Cardiac muscle cell (in vitro differentiated cells and primary cell): ENCODE measurements at regions not wholly inside any gene's neighbourhood (a gene's known extent, or its start where the extent isn't known, plus 50 kb on each side); places are given as distances from the start of the nearest gene placed in this dataset.

Experiments used
- DNase-seq, 2 donors: peaks; one replicate each; pipeline versions ENCODE4 v3.0.0 to v3.0.0-alpha.2; 2010 to 2017; ENCODE audit warnings: low read depth in 1 of 2, low spot score in 1 of 2
- H3K27ac ChIP-seq: fragments of 200-600 bp; sonication (generic); 2 replicates; pipeline ENCODE4 v1.5.1; 2016
- H3K27me3 ChIP-seq: fragments of 200-600 bp; sonication (generic); 2 replicates; pipeline ENCODE4 v1.6.0; 2016; ENCODE audit warnings: control low read depth
- H3K36me3 ChIP-seq: fragments of 200-600 bp; sonication (generic); 2 replicates; pipeline ENCODE4 v1.5.1; 2016; ENCODE audit warnings: control low read depth
- H3K4me1 ChIP-seq: fragments of 200-600 bp; sonication (generic); 2 replicates; pipeline ENCODE4 v1.8.1; 2017; ENCODE audit warnings: low read depth, mild to moderate bottlenecking, mixed run types
- H3K4me3 ChIP-seq: fragments of 200-600 bp; sonication (generic); 2 replicates; pipeline ENCODE4 v1.5.1; 2016; ENCODE audit warnings: mild to moderate bottlenecking
- H3K9me3 ChIP-seq: fragments of 200-600 bp; sonication (generic); 2 replicates; pipeline ENCODE4 v1.5.1; 2017; ENCODE audit warnings: low read depth, mild to moderate bottlenecking, control low read depth
- TF ChIP-seq, protein P1 (sequence below): IDR thresholded peaks from 2 replicates; pipeline ENCODE4 v1.5.1; 2012; ENCODE audit warnings: low read depth, mild to moderate bottlenecking, low read length

DNA sequence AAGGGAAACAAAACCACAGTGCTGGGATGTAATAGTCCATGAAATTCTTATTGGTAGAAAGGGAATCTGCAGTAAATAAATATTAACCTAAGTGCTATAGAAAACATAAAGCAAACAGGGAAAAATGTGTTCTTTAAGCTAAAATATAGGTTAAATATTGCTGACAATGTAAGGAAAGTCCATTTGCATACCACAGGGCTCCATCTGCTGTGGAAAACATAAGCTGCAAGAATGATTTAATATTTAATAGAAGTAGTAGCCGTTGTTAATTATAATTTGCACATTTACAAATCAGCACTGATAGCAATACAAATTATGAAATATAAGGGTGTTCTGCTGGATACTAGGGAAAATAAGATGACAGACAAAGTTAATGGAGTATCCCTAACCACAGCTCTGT lies 444.9 kb upstream of the PKN2 start:
- H3K27me3 ChIP-seq = no peaks in the 10 kb centered on the region
- no peak overlapping the region for H3K27ac ChIP-seq
- no peak for DNase-seq
- H3K9me3 ChIP-seq = no peaks in the 10 kb centered on the region
- H3K4me1 ChIP-seq = no peaks in the 10 kb centered on the region
- no peaks in the 10 kb centered on the region for H3K36me3 ChIP-seq
- no peak overlapping the region for H3K4me3 ChIP-seq
- TF ChIP-seq, protein P1, sequence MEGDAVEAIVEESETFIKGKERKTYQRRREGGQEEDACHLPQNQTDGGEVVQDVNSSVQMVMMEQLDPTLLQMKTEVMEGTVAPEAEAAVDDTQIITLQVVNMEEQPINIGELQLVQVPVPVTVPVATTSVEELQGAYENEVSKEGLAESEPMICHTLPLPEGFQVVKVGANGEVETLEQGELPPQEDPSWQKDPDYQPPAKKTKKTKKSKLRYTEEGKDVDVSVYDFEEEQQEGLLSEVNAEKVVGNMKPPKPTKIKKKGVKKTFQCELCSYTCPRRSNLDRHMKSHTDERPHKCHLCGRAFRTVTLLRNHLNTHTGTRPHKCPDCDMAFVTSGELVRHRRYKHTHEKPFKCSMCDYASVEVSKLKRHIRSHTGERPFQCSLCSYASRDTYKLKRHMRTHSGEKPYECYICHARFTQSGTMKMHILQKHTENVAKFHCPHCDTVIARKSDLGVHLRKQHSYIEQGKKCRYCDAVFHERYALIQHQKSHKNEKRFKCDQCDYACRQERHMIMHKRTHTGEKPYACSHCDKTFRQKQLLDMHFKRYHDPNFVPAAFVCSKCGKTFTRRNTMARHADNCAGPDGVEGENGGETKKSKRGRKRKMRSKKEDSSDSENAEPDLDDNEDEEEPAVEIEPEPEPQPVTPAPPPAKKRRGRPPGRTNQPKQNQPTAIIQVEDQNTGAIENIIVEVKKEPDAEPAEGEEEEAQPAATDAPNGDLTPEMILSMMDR = no peak

DNA sequence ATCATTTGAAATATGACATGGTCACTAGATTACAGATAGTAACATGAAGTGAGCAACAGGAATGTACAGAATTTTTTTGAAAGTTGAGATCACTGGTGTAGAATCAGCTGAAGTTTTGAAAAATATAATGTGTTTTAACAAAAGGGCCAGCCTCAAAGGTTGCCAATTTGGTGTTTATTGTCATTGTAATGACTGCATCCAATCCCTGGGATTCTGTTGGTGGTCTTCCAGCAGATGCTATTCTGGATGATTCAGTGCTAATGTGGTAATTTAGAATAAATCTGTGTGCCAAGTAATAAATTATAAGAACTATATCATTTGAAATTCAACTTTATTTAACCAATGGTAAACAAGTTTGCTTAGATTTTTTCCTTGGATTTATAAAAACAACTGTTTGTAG lies 436.4 kb upstream of the PKN2 start:
- Histone ChIP-seq H3K4me1 (no peaks in the 10 kb centered on the region), H3K4me3 (no peak overlapping the region), H3K36me3 (no peaks in the 10 kb centered on the region), H3K9me3 (no peaks in the 10 kb centered on the region), H3K27me3 (no peaks in the 10 kb centered on the region), H3K27ac (no peak overlapping the region)
- DNase-seq = no peak
- TF ChIP-seq, protein P1 = no peak

DNA sequence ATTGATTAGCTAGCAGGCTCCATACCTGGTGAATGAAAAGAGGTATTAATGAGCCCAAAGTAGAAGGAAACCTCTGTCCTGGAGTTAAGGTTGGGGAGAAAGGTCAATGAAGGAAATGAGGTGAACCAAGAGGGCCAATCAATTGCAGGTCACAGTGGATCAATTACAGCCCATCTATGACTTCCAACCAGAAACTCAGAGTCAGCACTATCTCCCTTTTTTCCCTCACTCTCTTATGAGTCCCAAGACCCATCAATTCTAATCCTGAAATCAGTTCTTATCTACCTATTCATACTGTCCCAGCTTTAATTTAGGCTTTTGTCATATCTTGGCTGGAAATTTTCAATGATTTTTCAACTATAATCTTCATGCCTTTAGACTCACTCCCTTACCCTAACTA lies 433.2 kb upstream of the PKN2 start:
- H3K4me3 ChIP-seq = no peak overlapping the region
- no peak overlapping the region for H3K27ac ChIP-seq
- no peaks in the 10 kb centered on the region for H3K9me3 ChIP-seq
- H3K4me1 ChIP-seq = no peaks in the 10 kb centered on the region
- H3K27me3 ChIP-seq = no peaks in the 10 kb centered on the region
- no peak for DNase-seq
- TF ChIP-seq, protein P1 = no peak
- H3K36me3 ChIP-seq = no peaks in the 10 kb centered on the region

DNA sequence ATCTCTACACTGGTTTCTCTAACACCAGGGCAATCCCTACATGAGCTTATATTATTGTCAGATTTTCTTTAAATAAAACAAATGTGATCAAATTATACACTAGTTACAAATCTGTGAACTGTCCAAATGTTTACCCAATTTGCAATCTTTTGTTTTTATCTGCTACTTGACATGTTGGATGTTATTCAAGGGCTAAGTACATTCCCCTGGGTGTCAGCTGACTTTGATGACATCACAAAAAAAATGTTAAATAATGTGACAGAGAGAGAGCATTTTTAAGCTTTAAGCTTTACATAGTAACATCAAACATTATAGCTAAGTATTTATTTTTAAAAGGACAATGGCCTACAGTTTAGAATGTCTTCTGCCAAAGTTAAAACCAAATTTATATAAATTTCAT lies 431.3 kb upstream of the PKN2 start:
- Histone ChIP-seq H3K4me1 (no peaks in the 10 kb centered on the region), H3K9me3 (no peaks in the 10 kb centered on the region), H3K27me3 (no peaks in the 10 kb centered on the region), H3K36me3 (no peaks in the 10 kb centered on the region), H3K4me3 (no peak overlapping the region), H3K27ac (no peak overlapping the region)
- TF ChIP-seq, protein P1 = no peak
- no peak for DNase-seq

DNA sequence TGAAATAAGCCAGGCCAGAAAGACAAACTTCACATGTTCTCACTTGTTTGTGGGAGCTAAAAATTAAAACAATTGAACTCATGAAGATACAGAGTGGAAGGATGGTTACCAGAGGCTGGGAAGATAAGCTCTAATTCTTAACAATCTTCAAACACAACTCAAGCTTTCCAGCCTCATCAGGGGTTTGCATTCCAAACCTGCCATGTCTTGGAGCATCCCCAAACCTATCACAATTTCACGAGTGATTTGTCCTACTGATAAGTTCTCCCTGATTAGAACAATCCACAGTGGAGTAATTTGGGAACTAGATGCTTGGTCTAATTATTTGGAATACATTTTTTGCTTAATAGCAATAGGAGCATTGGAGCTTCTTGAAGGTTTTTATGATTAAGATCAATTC lies 418.5 kb upstream of the PKN2 start:
- H3K27ac ChIP-seq = no peak overlapping the region
- DNase-seq = no peak
- no peaks in the 10 kb centered on the region for H3K4me1 ChIP-seq
- H3K9me3 ChIP-seq = no peaks in the 10 kb centered on the region
- H3K36me3 ChIP-seq = no peaks in the 10 kb centered on the region
- H3K4me3 ChIP-seq = no peak overlapping the region
- TF ChIP-seq, protein P1 = no peak
- no peaks in the 10 kb centered on the region for H3K27me3 ChIP-seq

DNA sequence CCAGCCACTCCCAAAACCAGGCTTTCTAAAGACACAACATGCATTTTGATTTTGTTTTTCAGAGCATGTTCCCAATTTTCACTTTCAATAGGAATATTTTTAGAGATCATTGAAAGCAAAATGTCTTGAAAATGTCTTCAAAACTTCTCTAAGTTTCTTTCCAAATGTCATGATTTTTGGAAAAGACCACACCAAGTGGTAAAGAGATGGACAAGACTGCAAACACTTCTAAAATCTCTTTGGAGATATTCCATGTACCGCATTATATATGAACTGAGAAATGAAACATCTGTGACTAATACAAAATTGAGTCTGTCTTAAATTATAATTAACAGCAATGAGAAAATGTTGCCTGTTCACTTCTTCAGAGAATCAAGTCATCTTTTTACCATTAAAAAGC lies 418.0 kb upstream of the PKN2 start:
- Histone ChIP-seq H3K27ac (no peak overlapping the region), H3K4me1 (no peaks in the 10 kb centered on the region), H3K36me3 (no peaks in the 10 kb centered on the region), H3K4me3 (no peak overlapping the region), H3K9me3 (no peaks in the 10 kb centered on the region), H3K27me3 (no peaks in the 10 kb centered on the region)
- no peak for DNase-seq
- TF ChIP-seq, protein P1 = no peak
